ENCODE measurements at regions not wholly inside any gene's neighbourhood (a gene's known extent, or its start where the extent isn't known, plus 50 kb on each side); places are given as distances from the start of the nearest gene placed in this dataset.

- TF ChIP-seq CTCF (IDR thresholded peaks at IDR 0.05; ENCODE audit: poor library complexity, severe bottlenecking) (no peak), TAF1 (IDR thresholded peaks at IDR 0.05; ENCODE audit: low read depth) (no peak), SMC3 (conservative IDR thresholded peaks at IDR 0.05; ENCODE audit: poor library complexity) (no peak), EZH2 (IDR thresholded peaks at IDR 0.05; ENCODE audit: borderline replicate concordance, insufficient read depth, low read length, poor library complexity, severe bottlenecking) (no peak), POLR2AphosphoS5 (IDR thresholded peaks at IDR 0.05) (no peak), RAD21 (conservative IDR thresholded peaks at IDR 0.05) (no peak), EP300 (conservative IDR thresholded peaks at IDR 0.05; ENCODE audit: poor library complexity, severe bottlenecking) (no peak), REST (IDR thresholded peaks at IDR 0.05; ENCODE audit: borderline replicate concordance) (no peak), MXI1 (conservative IDR thresholded peaks at IDR 0.05; ENCODE audit: poor library complexity, severe bottlenecking) (no peak)
Measured at GRCh38 chr6:163698086-163698485, 283.6 kb downstream of the QKI start.

Data from neural cell (in vitro differentiated cells).